GM19193 (cell line): ENCODE measurements at regions not wholly inside any gene's neighbourhood (a gene's known extent, or its start where the extent isn't known, plus 50 kb on each side); places are given as distances from the start of the nearest gene placed in this dataset.

Source experiments
- POLR2A ChIP-seq: IDR thresholded peaks from 4 replicates; pipeline ENCODE4 v1.6.1; 2011; ENCODE audit not compliant: insufficient read depth, insufficient read length; ENCODE audit errors: extremely low read depth

- TF ChIP-seq POLR2A, result no peak
These were observed 462.9 kb upstream of the ASIC2 start for GRCh38 chr17:33756021-33756420.

- TF ChIP-seq POLR2A, result no peak
These were observed 472.8 kb upstream of the ASIC2 start for GRCh38 chr17:33765871-33766270.

- TF ChIP-seq POLR2A, result no peak
These were observed 473.6 kb upstream of the ASIC2 start for GRCh38 chr17:33766721-33767120.

GRCh38 chr17:33769066-33769465 is 476.0 kb upstream of the ASIC2 start:
- TF ChIP-seq POLR2A, result no peak

- TF ChIP-seq POLR2A, result no peak
These were observed 478.8 kb upstream of the CCL2 start for GRCh38 chr17:33776304-33776703.

DNA sequence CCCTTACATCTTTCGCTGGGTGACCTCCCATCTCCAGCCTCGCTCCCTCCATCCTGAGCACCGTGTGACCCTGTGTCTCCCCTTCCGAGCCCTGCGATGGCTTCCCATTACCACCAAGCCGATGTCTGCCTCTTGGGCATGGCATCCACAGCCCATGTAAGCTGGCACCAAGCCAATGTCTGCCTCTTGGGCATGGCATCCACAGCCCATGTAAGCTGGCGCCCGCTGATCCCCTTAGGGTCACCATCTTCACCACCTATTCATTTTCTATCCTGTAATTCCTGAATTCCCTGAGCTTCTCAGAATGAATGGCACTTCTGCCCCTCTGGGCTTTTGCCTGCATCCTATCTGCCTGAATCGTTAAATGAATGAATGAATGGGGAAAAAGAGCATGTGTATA is 478.2 kb upstream of the CCL2 start:
- TF ChIP-seq POLR2A, result no peak

GRCh38 chr17:33777674-33778073 is 477.4 kb upstream of the CCL2 start:
- TF ChIP-seq POLR2A, result no peak

- no peak for TF ChIP-seq POLR2A
These were observed 476.4 kb upstream of the CCL2 start for GRCh38 chr17:33778505-33779233.

GRCh38 chr17:33779234-33779591 is 475.9 kb upstream of the CCL2 start:
- no peak for TF ChIP-seq POLR2A

DNA sequence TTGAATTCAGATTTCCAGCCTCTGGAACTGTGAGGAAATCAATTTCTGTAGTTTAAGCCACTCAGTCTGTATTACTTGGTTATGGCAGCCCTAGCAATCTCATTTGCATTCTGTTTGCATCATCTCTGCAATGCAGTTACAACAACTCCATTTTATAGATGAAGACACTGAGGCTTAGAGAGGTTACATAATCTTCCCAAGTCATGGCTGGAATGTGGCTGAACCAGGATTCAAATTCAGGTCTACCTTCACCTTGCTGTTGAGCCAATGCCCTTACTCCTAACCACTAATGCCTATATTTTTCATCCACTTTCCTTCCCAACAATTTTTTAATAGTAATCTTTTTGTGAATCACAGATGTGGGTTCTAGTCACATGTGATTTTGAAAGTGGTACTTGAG is 469.8 kb upstream of the CCL2 start:
- no peak for TF ChIP-seq POLR2A

DNA sequence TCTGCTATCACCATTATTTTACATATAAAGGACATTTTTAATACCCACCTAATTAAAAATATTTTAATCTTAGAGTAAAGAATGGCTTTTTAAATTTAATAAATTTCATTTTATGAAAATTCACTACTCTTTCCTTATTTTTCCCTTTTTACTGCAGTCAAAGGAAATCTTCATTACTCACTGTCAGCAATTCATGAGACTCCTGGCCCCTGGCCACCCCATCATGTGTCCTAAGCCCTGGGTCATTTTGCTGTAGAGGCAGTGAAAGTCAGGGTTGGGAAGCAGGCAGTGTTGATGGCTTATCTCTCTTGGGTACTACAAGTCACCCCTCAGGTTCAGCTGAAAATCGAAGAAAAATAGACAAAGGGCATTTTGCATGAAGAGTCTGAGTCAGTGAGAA is 468.6 kb upstream of the CCL2 start:
- TF ChIP-seq POLR2A, result no peak

DNA sequence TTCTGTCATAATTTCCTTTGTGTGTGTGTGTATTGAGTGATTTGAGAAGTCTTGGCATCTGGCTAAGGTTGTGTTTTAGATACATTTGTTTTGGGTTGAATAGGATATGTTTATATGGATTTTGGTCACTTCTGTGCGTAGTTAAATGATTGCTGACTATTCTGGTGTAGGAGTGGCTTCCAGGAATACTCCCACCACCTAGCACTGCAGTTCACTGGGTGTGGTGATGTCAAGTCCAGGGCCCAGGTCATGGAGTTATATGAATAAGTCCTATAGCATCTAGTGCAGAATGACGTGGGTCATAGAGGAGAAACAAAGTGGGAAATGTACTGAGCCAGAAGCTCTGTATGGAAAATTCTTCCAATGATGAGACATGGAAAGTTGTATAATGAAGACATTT is 465.4 kb upstream of the CCL2 start:
- TF ChIP-seq POLR2A, result no peak

DNA sequence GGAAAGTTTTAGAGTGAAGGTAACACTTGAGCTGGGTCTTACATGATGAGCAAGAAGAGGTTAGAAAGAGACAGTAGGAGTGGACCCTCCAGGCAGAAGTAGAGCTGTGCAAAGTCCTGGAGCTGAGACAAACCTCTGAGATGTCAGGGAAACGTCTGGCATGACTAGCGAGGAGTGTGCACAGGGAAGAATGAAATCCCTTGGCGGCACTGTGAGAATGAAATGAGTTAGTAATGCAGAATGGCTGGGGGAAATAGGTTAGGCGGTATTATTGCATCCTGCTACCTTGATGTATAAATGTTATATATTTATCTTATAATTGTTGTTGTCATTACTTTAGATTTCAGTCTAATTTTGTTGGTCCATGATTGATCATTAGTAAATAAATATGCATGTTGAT is 457.9 kb upstream of the CCL2 start:
- no peak for TF ChIP-seq POLR2A

DNA sequence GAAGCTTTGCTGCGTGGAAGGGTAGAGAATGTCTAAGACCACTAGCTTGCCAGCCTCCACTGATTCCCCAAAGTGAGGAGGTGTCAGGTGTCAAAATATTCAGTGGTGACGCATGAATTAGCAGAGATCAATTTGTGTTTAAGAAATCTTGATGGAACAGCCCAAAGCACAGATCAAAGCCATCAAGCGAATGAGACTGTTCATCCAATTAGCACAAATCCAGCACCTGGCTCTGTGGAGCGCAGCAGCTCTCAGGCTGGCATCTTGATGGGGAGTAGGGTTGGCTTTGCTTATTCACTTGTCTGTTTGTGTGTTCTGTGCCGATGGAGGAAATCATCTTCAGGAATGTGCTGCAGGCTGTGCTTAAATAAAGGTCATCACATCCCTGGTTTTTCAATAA is 456.8 kb upstream of the CCL2 start:
- no peak for TF ChIP-seq POLR2A

GRCh38 chr17:33802349-33803198 is 452.5 kb upstream of the CCL2 start:
- no peak for TF ChIP-seq POLR2A

GRCh38 chr17:33803199-33803685 is 451.8 kb upstream of the CCL2 start:
- no peak for TF ChIP-seq POLR2A
